ENCODE measurements at regions not wholly inside any gene's neighbourhood (a gene's known extent, or its start where the extent isn't known, plus 50 kb on each side); places are given as distances from the start of the nearest gene placed in this dataset.

- no peaks in the 10 kb centered on the region for H3K79me2 ChIP-seq (ENCODE audit: insufficient read depth, low read length)
- H3K4me2 ChIP-seq (ENCODE audit: low read depth, low read length, poor library complexity, severe bottlenecking) = no peak overlapping the region
- H4K20me1 ChIP-seq (ENCODE audit: low read depth, low read length) = no peaks in the 10 kb centered on the region
These were observed 447.5 kb downstream of the AACS start for GRCh38 chr12:125512541-125513298.

GRCh38 chr12:125515887-125516286, 450.7 kb downstream of the AACS start:
- Histone ChIP-seq H3K9me3 (ENCODE audit: insufficient read depth, low read length) (no peaks in the 10 kb centered on the region), H3K36me3 (ENCODE audit: low read length) (no peaks in the 10 kb centered on the region), H3K9me2 (replicated peaks; ENCODE audit: insufficient read depth, low read length) (no peaks in the 10 kb centered on the region), H4K20me1 (ENCODE audit: low read depth, low read length) (no peaks in the 10 kb centered on the region), H3K27ac (ENCODE audit: low read depth, low read length) (no peak overlapping the region), H3K79me2 (ENCODE audit: insufficient read depth, low read length) (no peaks in the 10 kb centered on the region), H3K9ac (ENCODE audit: low read length) (no peak overlapping the region), H2AFZ (ENCODE audit: low read depth, low read length, severe bottlenecking) (no peak overlapping the region), H3K27me3 (ENCODE audit: low read length) (no peaks in the 10 kb centered on the region), H3K4me2 (ENCODE audit: low read depth, low read length, poor library complexity, severe bottlenecking) (no peak overlapping the region), H3F3A (ENCODE audit: insufficient read depth) (no peaks in the 10 kb centered on the region), H3K4me3 (ENCODE audit: insufficient read depth, low read length, poor library complexity, severe bottlenecking) (no peak overlapping the region)
- TF ChIP-seq CTCF (IDR thresholded peaks at IDR 0.05; ENCODE audit: insufficient read depth, low read length, poor library complexity, severe bottlenecking) = no peak
- TF ChIP-seq EZH2phosphoT487 (conservative IDR thresholded peaks at IDR 0.05; ENCODE audit: low read length) = no peak

More at GRCh38 chr12:125512541-125513298, 447.5 kb downstream of the AACS start:
- no peaks in the 10 kb centered on the region for H3F3A ChIP-seq (ENCODE audit: insufficient read depth)
- H3K9me2 ChIP-seq (replicated peaks; ENCODE audit: insufficient read depth, low read length) = no peaks in the 10 kb centered on the region
- H3K9ac ChIP-seq (ENCODE audit: low read length) = no peak overlapping the region
- H3K27ac ChIP-seq (ENCODE audit: low read depth, low read length) = no peak overlapping the region
- no peak overlapping the region for H2AFZ ChIP-seq (ENCODE audit: low read depth, low read length, severe bottlenecking)
- H3K36me3 ChIP-seq (ENCODE audit: low read length) = no peaks in the 10 kb centered on the region
- H3K9me3 ChIP-seq (ENCODE audit: insufficient read depth, low read length) = no peaks in the 10 kb centered on the region
- H3K27me3 ChIP-seq (ENCODE audit: low read length) = no peaks in the 10 kb centered on the region
- H3K4me3 ChIP-seq (ENCODE audit: insufficient read depth, low read length, poor library complexity, severe bottlenecking) = no peak overlapping the region
- TF ChIP-seq CTCF (IDR thresholded peaks at IDR 0.05; ENCODE audit: insufficient read depth, low read length, poor library complexity, severe bottlenecking) (no peak), EZH2phosphoT487 (conservative IDR thresholded peaks at IDR 0.05; ENCODE audit: low read length) (no peak)

- H3F3A ChIP-seq (ENCODE audit: insufficient read depth) = no peaks in the 10 kb centered on the region
- H3K9me2 ChIP-seq (replicated peaks; ENCODE audit: insufficient read depth, low read length) = no peaks in the 10 kb centered on the region
- H3K36me3 ChIP-seq (ENCODE audit: low read length) = 0 out of 2 replicates have a peak, but pooled peaks cover 2% of the 10 kb centered on the region
- no peak overlapping the region for H2AFZ ChIP-seq (ENCODE audit: low read depth, low read length, severe bottlenecking)
- no peak overlapping the region for H3K4me2 ChIP-seq (ENCODE audit: low read depth, low read length, poor library complexity, severe bottlenecking)
- H3K79me2 ChIP-seq (ENCODE audit: insufficient read depth, low read length) = no peaks in the 10 kb centered on the region
- H4K20me1 ChIP-seq (ENCODE audit: low read depth, low read length) = no peaks in the 10 kb centered on the region
- no peak overlapping the region for H3K27ac ChIP-seq (ENCODE audit: low read depth, low read length)
- H3K4me3 ChIP-seq (ENCODE audit: insufficient read depth, low read length, poor library complexity, severe bottlenecking) = no peak overlapping the region
- H3K27me3 ChIP-seq (ENCODE audit: low read length) = no peaks in the 10 kb centered on the region
- no peak for TF ChIP-seq EZH2phosphoT487 (conservative IDR thresholded peaks at IDR 0.05; ENCODE audit: low read length)
- H3K9ac ChIP-seq (ENCODE audit: low read length) = no peak overlapping the region
- H3K9me3 ChIP-seq (ENCODE audit: insufficient read depth, low read length) = peaks cover 9% of the 10 kb centered on the region; the same call in 1 of the 2 replicates
These were observed 452.8 kb downstream of the AACS start for GRCh38 chr12:125518074-125518473.

- H3K79me2 ChIP-seq (ENCODE audit: insufficient read depth, low read length) = no peaks in the 10 kb centered on the region
- no peak overlapping the region for H3K9ac ChIP-seq (ENCODE audit: low read length)
- H3F3A ChIP-seq (ENCODE audit: insufficient read depth) = no peaks in the 10 kb centered on the region
- H3K27ac ChIP-seq (ENCODE audit: low read depth, low read length) = no peak overlapping the region
- no peak overlapping the region for H3K4me2 ChIP-seq (ENCODE audit: low read depth, low read length, poor library complexity, severe bottlenecking)
- TF ChIP-seq EZH2phosphoT487 (conservative IDR thresholded peaks at IDR 0.05; ENCODE audit: low read length) = no peak
- TF ChIP-seq CTCF (IDR thresholded peaks at IDR 0.05; ENCODE audit: insufficient read depth, low read length, poor library complexity, severe bottlenecking) = no peak
- H3K9me2 ChIP-seq (replicated peaks; ENCODE audit: insufficient read depth, low read length) = no peaks in the 10 kb centered on the region
- no peak overlapping the region for H3K4me3 ChIP-seq (ENCODE audit: insufficient read depth, low read length, poor library complexity, severe bottlenecking)
- H4K20me1 ChIP-seq (ENCODE audit: low read depth, low read length) = no peaks in the 10 kb centered on the region
- 0 out of 2 replicates have a peak, but pooled peaks cover 2% of the 10 kb centered on the region for H3K36me3 ChIP-seq (ENCODE audit: low read length)
- H3K27me3 ChIP-seq (ENCODE audit: low read length) = no peaks in the 10 kb centered on the region
- no peak overlapping the region for H2AFZ ChIP-seq (ENCODE audit: low read depth, low read length, severe bottlenecking)
- peaks cover 9% of the 10 kb centered on the region; the same call in 1 of the 2 replicates for H3K9me3 ChIP-seq (ENCODE audit: insufficient read depth, low read length)
These were observed 453.9 kb downstream of the AACS start for GRCh38 chr12:125519026-125519651.
